LNCaP clone FGC (cell line): ENCODE measurements at regions not wholly inside any gene's neighbourhood (a gene's known extent, or its start where the extent isn't known, plus 50 kb on each side); places are given as distances from the start of the nearest gene placed in this dataset.

Source experiments
- DNase-seq: peaks from one replicate; pipeline ENCODE4 v3.0.0-alpha.2; 2011; ENCODE audit warnings: low read depth
- H3K4me3 ChIP-seq: 2 replicates; pipeline ENCODE4 v1.5.1; 2011; ENCODE audit warnings: mild to moderate bottlenecking, low read depth, low read length, control low read depth
- TF ChIP-seq, protein P1 (sequence below): IDR thresholded peaks from 2 replicates; pipeline ENCODE4 v1.5.1; 2012; ENCODE audit warnings: mild to moderate bottlenecking; ENCODE audit not compliant: control insufficient read depth, insufficient read depth; ENCODE audit errors: extremely low read depth

DNA sequence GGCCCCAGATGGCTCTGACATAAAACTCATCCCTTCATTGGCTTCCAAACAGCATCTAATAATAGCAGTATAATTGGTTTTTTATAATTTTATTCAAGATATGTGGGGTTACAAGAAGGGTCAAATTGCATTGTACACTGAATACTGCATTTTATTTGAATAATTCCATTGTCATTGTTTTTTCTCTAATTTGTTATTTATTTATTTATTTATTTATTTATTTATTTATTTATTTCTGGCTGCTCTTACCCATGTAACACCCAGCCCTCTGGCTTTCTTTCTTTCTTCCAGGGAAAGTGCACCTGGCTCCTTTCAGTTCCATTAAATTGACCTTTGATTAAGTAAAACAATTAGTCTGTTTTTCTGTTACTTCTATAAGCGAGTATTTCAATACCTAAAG lies 210.1 kb downstream of the CDH9 start:
- no peak for DNase-seq
- H3K4me3 ChIP-seq, result no peak overlapping the region
- TF ChIP-seq, protein P1, sequence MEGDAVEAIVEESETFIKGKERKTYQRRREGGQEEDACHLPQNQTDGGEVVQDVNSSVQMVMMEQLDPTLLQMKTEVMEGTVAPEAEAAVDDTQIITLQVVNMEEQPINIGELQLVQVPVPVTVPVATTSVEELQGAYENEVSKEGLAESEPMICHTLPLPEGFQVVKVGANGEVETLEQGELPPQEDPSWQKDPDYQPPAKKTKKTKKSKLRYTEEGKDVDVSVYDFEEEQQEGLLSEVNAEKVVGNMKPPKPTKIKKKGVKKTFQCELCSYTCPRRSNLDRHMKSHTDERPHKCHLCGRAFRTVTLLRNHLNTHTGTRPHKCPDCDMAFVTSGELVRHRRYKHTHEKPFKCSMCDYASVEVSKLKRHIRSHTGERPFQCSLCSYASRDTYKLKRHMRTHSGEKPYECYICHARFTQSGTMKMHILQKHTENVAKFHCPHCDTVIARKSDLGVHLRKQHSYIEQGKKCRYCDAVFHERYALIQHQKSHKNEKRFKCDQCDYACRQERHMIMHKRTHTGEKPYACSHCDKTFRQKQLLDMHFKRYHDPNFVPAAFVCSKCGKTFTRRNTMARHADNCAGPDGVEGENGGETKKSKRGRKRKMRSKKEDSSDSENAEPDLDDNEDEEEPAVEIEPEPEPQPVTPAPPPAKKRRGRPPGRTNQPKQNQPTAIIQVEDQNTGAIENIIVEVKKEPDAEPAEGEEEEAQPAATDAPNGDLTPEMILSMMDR, result no peak

DNA sequence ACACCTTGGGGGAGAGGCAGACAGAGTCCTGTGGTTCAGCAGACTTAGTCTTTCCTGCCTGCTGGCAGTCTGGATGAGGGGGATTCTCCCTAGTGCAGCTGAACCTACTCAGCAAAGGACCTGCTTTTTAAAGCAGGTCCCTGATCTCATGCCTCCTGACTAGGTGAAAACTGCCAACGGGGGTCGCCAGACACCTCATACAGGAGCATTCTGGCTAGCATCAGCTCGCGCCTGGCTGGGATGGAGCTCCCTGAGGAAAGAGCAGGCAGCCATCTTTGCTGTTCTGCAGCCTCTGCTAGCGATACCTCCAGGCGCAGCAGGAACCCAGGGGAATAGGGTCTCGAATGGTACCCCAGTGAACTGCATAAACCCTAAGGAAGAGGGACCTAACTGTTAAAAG lies 225.2 kb downstream of the CDH9 start:
- DNase-seq, result no peak
- H3K4me3 ChIP-seq, result no peak overlapping the region
- TF ChIP-seq, protein P1, result no peak

DNA sequence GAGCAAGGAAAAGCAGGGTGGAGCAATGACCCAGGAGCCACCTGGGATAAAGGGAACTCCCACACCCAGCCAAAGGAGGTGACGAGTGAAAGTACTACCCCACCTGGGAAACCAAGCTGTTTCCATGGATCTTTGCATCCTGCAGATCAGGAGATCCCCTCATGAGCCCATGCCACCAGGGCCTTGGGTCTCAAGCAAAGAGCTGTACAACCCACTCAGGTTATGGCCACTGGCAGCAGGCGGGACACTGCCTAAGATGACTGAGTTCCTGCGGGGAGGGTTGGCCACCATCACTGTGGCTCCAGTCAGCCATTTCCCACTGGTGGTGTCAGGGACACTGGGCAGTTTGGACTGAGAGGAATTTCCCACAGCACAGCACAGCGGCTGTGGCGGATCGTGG lies 225.7 kb downstream of the CDH9 start:
- no peak overlapping the region for H3K4me3 ChIP-seq
- TF ChIP-seq, protein P1, result no peak
- DNase-seq, result no peak

DNA sequence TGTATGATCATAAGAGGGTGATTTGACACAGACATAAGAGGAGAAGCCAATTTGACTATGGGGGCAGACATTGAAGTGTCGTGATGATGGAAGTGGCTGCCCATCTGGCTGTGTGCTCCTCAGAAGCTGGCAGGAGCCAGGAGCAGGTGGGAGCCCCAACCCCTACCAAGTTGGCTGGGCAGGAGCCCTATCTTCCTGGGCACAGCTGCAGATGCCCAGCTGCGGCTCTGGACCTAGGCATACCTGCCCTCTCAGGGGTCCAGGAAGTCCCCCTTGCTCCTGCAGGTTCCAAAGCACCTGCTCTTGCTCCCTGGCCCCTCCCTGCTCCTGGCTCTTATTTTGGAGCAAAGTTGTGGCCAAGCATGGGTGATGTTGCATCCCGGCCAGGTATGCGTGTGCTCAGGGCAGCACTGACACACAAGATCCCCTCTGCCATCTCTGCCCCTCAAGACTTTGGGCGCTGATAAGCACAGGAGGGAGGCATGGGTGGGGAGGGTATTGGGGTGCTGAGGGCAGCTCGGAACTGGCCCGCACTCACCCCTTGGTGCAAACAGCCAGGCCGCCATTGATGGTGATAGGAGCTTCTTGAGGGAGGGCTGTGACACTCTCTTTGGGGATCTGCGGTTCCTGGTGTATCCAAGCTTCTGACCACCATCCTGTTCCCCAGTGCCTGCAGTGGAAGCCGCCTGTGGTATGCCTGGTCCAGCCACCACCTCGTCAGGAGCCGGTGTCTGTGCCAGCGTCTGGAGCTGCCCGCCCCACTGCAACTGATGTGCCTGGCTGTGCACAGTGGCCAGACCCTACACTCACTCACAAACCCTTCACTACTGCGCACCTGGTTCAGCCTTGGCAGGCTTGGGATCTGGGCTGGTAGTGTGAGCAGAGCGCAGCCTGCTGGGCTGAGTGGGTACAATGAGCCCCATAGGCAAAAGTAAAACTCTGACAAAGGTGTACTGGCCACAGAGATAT lies 230.9 kb downstream of the CDH9 start:
- no peak for DNase-seq

DNA sequence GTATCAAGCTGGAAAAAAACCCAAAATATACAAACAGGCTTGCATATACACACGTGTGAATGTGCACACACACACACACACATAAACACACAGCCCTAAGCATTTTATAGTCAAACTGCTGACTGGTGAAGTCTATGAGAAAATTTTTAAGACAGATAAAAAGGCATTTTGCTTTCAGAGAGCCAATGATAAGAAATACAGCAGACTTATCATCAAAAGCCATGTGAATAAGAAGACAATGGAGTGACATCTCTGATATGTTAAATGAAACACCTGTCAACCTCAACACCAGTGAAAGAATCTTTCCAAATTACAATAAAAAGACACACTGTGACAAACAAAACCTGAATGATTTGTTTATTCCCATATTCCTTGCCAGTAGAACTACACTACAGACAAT lies 233.3 kb downstream of the CDH9 start:
- TF ChIP-seq, protein P1, result no peak
- no peak for DNase-seq
- no peak overlapping the region for H3K4me3 ChIP-seq

More for the DNA sequence above, 230.9 kb downstream of the CDH9 start:
- TF ChIP-seq, protein P1, result no peak
- H3K4me3 ChIP-seq, result no peak overlapping the region

DNA sequence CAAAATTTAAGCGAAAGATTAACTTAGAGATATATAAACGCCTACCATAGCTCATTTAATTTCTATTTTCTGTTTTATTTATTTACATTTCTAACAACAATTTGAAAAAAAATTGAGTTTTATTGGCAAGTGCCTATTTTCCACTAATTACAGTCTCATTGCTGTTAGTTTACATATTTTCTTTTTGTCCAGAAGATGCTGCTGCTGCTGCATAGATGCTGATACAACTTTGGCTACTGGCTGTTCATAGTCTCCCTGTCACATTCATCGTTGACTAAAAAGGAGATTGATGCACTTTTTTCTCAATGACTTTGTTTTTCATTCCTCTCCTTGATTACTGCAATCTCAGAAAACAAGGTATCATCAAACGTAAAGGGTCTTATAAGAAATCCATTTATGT lies 235.4 kb downstream of the CDH9 start:
- no peak overlapping the region for H3K4me3 ChIP-seq
- no peak for DNase-seq
- TF ChIP-seq, protein P1, result peak; percentile 78

DNA sequence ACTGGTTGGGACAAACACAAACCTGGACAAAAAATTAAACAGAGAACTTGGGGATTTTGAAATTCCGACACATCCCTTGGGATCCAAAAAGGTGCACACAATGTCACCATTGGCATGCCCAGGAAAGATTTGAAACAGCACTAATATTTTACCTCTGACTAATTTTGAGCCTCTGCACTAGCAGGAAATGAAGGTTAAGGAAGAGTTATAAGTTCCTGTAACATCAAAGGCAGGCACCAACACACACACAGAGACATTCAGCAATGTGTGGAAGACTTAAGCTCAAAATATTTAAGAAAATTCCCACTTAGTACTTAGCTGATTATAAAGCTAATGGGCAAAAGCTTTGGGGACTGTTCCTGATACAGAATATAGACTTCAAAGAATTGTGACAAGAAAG lies 247.0 kb downstream of the CDH9 start:
- DNase-seq, result no peak
- TF ChIP-seq, protein P1, result no peak
- H3K4me3 ChIP-seq, result no peak overlapping the region
